Hepatocyte (in vitro differentiated cells): ENCODE measurements at regions not wholly inside any gene's neighbourhood (a gene's known extent, or its start where the extent isn't known, plus 50 kb on each side); places are given as distances from the start of the nearest gene placed in this dataset.

Experiments used
- EZH2 ChIP-seq: fragments of 200-600 bp; sonication (generic); IDR thresholded peaks from 2 replicates; pipeline ENCODE4 v1.6.1; 2016; ENCODE audit warnings: antibody characterized with exemption, mild to moderate bottlenecking, borderline replicate concordance
- EZH2phosphoT487 ChIP-seq: fragments of 200-600 bp; sonication (generic); IDR thresholded peaks from one replicate; pipeline ENCODE4 v1.6.1; 2018; ENCODE audit warnings: antibody characterized with exemption, mild to moderate bottlenecking, low read depth, moderate library complexity; ENCODE audit not compliant: unreplicated experiment, severe bottlenecking
- TF ChIP-seq, protein P1 (sequence below): fragments of 200-600 bp; sonication (generic); IDR thresholded peaks from 2 replicates; pipeline ENCODE4 v1.5.1; 2016; ENCODE audit warnings: antibody characterized with exemption, mild to moderate bottlenecking; ENCODE audit not compliant: poor library complexity

DNA sequence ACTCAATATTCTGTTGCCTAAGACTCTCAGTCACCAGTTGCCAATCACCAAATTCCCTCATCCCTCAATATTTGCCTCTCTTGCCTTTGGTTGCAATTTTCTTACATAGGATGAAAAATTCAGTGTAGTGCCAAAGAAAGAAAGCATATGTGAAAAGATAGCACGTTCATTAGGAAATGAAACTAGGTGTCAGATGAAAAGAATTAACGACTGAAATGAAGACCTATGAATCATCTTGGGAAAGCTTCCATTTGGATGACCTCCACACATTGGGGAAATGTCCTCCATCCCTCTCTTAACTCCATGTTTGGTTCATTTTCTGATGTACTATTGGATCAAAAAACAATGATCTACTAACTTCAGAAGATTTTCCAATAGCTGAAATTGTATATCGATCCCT is 145.1 kb upstream of the MEOX2 start:
- TF ChIP-seq, protein P1, sequence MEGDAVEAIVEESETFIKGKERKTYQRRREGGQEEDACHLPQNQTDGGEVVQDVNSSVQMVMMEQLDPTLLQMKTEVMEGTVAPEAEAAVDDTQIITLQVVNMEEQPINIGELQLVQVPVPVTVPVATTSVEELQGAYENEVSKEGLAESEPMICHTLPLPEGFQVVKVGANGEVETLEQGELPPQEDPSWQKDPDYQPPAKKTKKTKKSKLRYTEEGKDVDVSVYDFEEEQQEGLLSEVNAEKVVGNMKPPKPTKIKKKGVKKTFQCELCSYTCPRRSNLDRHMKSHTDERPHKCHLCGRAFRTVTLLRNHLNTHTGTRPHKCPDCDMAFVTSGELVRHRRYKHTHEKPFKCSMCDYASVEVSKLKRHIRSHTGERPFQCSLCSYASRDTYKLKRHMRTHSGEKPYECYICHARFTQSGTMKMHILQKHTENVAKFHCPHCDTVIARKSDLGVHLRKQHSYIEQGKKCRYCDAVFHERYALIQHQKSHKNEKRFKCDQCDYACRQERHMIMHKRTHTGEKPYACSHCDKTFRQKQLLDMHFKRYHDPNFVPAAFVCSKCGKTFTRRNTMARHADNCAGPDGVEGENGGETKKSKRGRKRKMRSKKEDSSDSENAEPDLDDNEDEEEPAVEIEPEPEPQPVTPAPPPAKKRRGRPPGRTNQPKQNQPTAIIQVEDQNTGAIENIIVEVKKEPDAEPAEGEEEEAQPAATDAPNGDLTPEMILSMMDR: no peak
- no peak for TF ChIP-seq EZH2phosphoT487
- no peak for TF ChIP-seq EZH2
